Neural cell (in vitro differentiated cells): ENCODE measurements at regions not wholly inside any gene's neighbourhood (a gene's known extent, or its start where the extent isn't known, plus 50 kb on each side); places are given as distances from the start of the nearest gene placed in this dataset.

ENCODE experiments used
- MXI1 ChIP-seq: fragments of 450-650 bp; conservative IDR thresholded peaks from 2 replicates; pipeline ENCODE4 v1.6.1; 2014; ENCODE audit warnings: antibody characterized with exemption, mild to moderate bottlenecking; ENCODE audit not compliant: poor library complexity, severe bottlenecking
- TF ChIP-seq, protein P1 (sequence below): fragments of 450-650 bp; IDR thresholded peaks from 2 replicates; pipeline ENCODE4 v1.5.1; 2014; ENCODE audit warnings: antibody characterized with exemption, mild to moderate bottlenecking, moderate library complexity; ENCODE audit not compliant: poor library complexity, severe bottlenecking

DNA sequence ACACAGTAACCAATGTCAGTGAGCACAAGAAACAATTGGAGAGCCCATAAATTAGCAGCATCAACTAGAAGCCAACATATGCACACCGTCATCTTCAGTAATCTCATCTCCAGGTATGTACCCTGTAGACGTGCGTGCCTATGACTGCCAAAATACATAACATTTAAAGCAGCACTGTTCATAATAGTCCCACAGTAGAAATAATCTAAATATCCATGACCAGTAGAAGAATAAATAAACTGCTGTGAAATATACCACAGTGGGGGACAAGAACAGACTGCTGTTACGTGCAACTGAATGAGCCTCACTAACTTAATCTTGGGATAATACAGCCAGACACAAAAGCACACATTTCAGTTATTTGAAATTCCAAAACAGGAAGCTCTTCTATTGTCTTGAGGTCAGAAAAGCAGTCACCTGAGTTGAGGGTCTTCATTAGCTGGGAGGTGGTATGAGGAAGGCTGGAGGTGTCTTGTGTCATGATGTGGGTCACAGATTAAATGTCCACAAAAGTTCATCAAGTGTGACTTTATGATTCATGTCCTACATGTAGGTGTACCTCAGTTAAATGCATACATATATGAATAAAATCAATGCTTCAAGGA lies 454.2 kb upstream of the AKR1E2 start:
- no peak for TF ChIP-seq MXI1
- TF ChIP-seq, protein P1, sequence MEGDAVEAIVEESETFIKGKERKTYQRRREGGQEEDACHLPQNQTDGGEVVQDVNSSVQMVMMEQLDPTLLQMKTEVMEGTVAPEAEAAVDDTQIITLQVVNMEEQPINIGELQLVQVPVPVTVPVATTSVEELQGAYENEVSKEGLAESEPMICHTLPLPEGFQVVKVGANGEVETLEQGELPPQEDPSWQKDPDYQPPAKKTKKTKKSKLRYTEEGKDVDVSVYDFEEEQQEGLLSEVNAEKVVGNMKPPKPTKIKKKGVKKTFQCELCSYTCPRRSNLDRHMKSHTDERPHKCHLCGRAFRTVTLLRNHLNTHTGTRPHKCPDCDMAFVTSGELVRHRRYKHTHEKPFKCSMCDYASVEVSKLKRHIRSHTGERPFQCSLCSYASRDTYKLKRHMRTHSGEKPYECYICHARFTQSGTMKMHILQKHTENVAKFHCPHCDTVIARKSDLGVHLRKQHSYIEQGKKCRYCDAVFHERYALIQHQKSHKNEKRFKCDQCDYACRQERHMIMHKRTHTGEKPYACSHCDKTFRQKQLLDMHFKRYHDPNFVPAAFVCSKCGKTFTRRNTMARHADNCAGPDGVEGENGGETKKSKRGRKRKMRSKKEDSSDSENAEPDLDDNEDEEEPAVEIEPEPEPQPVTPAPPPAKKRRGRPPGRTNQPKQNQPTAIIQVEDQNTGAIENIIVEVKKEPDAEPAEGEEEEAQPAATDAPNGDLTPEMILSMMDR, result no peak
